Right ventricle myocardium superior (tissue), 1 donor: ENCODE measurements at regions not wholly inside any gene's neighbourhood (a gene's known extent, or its start where the extent isn't known, plus 50 kb on each side); places are given as distances from the start of the nearest gene placed in this dataset.
"Not testable (repeated sequence)": the region's sequence is repeated elsewhere in the genome, so short reads cannot be mapped to it uniquely, and the experiment has no call there.

Source experiments
- ATAC-seq: fragments of 200-7000 bp; cut with Tn5 transposase; one replicate; pipeline ENCODE4 v1.9.1; 2020; ENCODE audit warnings: mild to moderate bottlenecking; ENCODE audit not compliant: poor library complexity
- DNase-seq: peaks from one replicate; pipeline ENCODE4 v3.0.0-alpha.2; 2020
- intact Hi-C: fragments of 100-400 bp; cut with DNase I; formaldehyde crosslinking; loops from one replicate; pipeline ENCODE4 v1.11.2; 2022
- donor health status: DM: no; HTN: yes; CAD: no; lungs with severe emphysema.

- no peak for ATAC-seq
- no peak for DNase-seq
- intact Hi-C loops = no loop called here
These were observed 142.5 kb upstream of the SYT13 start for GRCh38 chr11:45428541-45429230.

DNA sequence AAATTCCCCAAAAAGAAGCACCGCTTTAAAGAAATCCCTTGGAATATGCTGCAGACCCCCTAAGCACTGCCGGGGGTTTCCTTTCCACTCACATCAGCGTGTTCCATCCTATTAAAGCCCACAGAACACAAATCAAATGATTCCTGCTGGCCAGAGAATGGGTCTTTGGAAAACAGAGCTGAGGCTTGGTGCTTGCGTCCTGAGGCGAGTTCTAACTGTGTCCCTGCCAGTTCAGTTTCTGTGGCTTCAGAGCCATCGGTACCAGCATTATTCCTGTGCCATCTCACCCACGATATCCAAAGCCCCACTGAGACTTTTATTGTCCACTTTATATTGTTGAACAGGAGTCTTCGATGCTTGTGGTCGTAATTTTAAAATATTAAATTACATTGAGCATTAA lies 142.0 kb upstream of the SYT13 start:
- no peak for DNase-seq
- no peak for ATAC-seq
- intact Hi-C loops = no loop called here

- no peak for ATAC-seq
- intact Hi-C loops = no loop called here
- DNase-seq = no peak
These were observed 138.5 kb upstream of the SYT13 start for GRCh38 chr11:45424411-45425180.

- ATAC-seq (peak; percentile 56), DNase-seq (no peak)
- intact Hi-C loops = no loop called here
These were observed 137.5 kb upstream of the SYT13 start for GRCh38 chr11:45423475-45424120.

DNA sequence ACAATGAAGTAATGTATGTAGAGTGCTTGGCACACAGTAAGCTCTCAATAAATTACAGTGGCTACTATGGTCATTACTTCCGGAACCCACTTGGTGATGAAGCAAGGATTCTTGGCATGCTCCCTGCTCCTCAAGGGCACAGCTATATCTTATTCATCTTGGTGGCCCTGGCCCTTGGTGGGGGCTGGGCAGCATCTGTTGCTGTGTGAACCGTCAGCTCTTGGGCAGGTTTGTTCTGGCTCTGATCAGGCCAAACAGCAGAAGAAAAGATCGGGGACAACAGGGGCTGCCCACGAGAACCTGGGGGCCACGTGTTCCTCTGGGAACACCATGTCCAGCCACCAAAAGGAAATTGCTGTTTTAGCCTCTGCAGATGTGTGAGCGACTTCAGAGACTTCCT lies 136.9 kb upstream of the SYT13 start:
- no peak for DNase-seq
- no peak for ATAC-seq
- intact Hi-C loops = no loop called here

GRCh38 chr11:45414088-45414487 lies 127.9 kb upstream of the SYT13 start:
- no peak for ATAC-seq
- intact Hi-C loops = no loop called here
- DNase-seq = no peak

GRCh38 chr11:45413156-45413858 lies 127.2 kb upstream of the SYT13 start:
- ATAC-seq (no peak), DNase-seq (no peak)
- intact Hi-C loops = no loop called here

DNA sequence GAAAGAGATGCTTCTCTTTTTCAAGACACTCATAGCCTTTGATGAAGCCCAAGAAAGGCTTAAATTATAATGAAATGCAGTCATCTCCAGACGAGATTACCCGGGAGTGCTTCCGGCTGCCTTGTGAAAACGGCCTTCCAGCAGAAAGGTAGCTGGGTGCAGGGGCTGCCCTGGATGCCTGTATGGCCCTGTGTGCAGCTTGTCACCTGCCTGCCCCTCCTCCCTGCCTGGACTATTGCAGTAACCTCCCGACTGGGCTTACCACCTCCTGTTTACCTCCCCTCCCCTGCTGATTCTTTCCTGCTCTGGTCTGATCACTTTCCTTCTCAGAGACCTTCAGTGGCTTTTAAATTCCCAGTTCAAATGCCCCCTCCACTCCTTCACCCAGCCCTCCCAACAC lies 126.4 kb upstream of the SYT13 start:
- DNase-seq = no peak
- intact Hi-C loops = no loop called here
- ATAC-seq = no peak

GRCh38 chr11:45412051-45412471 lies 125.9 kb upstream of the SYT13 start:
- ATAC-seq (no peak), DNase-seq (no peak)
- intact Hi-C loops = no loop called here

DNA sequence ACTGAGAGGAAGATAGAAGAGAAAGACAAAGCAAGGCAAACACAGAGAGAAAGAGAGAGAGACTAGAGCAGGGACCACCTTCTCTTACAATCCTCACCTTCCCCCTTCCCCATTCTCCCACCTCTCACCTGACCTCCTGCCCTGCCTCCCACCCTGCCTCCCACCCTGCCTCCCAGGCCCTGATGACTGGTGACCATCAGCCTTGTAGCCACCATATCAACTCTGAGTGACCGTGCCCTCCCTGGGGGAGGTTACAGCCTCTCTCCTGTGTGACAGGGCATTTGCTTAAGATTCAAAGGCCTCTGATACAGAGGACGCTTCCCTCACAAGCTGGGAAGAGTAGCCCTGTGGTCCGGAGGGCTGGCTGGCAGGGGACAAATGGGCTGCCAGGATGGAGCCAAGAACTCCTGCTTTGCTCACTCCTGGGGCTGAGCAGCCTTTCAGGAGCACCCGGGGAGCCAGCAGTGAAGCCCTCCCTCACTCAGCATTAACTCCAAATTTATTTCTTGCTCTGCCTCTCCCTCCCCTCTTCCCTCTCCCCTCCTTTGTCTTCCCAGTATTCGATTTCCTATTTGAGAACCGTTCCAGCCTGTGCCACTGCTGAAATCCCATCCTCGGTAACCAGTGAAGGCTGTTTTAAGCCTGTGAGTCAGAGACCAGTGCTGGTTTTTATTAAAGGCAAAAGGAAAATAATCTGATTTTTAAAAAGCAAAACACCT lies 125.2 kb upstream of the SYT13 start:
- intact Hi-C loops = no loop called here
- no peak for DNase-seq
- no peak for ATAC-seq

GRCh38 chr11:45410391-45411227 lies 124.5 kb upstream of the SYT13 start:
- intact Hi-C loops = no loop called here
- ATAC-seq = no peak
- no peak for DNase-seq

GRCh38 chr11:45409587-45409986 lies 123.4 kb upstream of the SYT13 start:
- ATAC-seq (no peak), DNase-seq (no peak)
- intact Hi-C loops = no loop called here

- intact Hi-C loops = no loop called here
- ATAC-seq (no peak), DNase-seq (no peak)
These were observed 121.1 kb upstream of the SYT13 start for GRCh38 chr11:45407226-45407625.

DNA sequence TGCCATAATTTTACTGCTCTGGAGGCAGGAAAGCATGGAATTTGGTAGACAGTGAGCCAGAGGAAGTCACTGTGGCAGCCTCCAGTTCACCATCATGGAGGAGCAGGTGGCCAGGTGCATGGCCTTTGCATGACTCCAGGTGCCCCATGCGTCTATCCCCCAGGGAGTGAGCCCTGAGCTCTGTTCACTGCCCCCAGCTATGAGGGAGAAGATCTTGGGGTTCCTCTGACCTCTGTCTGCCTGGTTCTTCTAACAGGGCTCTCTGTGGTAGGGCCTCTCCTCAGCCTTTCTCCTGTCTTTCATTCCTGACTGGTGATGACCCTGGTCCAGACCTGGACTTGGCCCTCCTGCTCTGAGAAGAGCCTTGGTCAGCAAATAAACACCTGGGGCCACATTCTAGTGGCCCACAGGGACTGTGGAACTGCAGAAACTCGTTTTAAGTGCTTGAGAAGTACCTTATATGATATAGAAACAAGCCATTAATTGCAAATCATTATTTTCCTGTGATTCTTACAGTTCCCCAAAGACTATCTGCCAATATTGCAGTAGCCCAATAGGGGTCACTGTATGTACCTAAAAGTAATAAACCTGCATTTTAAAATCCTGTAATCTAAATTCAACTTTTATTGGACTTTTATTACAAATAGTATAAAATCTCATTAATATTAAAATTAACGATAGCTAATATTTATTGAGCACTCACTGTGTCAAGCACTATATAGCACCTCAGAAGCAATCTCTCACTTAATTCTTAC lies 120.0 kb upstream of the SYT13 start:
- DNase-seq (no peak), ATAC-seq (no peak)
- intact Hi-C loops = no loop called here

- DNase-seq, intact Hi-C loops, ATAC-seq: not testable (repeated sequence)
These were observed 117.4 kb upstream of the SYT13 start for GRCh38 chr11:45403521-45403920.

DNA sequence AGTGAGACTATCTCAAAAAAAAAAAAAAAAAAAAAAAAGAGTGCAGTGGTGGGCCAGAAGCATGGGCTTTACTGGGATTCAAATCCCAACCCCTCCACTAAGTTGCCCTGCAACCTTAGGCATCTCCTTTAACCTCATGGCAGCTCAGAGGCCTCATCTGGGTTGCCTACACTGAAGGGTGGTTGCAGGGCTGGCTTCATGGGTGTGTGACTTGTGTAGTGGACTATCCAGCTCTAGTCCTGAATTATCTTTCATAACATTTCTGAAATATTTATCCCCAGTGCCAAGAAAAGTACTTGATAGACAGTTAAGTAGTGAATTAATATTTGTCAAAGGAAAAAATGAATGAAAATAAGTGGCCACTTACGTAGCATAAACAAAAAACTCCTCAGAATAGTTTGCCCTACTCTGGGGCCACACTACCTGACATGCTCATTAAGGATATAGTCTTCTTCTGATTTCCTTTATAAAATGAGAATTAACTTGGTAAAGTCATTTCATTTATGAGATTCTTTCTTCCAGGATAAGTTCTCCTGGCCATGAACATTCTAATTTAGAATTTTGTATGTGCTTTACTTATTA lies 116.0 kb upstream of the SYT13 start:
- no peak for ATAC-seq
- no peak for DNase-seq
- intact Hi-C loops = no loop called here

DNA sequence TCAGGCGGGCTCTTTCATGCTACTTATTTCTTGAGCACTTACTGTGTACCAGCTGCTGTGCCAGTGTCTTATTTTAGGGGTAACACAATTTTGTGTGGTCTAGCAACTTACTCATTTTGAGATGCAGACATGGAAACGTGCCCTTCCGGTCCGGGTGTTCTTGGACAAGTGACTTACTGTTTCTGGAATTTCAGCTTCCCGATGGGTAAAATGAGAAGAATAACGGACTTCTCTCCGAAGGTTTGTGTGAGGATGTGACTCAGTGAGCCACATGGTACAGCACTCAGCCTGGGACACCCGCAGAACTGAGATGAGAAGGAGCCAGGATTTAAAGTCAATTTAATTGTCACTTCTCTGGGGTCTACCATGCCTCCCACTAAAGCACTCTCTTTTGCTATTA lies 114.5 kb upstream of the SYT13 start:
- intact Hi-C loops = no loop called here
- DNase-seq = no peak
- no peak for ATAC-seq
